ENCODE measurements at regions not wholly inside any gene's neighbourhood (a gene's known extent, or its start where the extent isn't known, plus 50 kb on each side); places are given as distances from the start of the nearest gene placed in this dataset.
A peak's percentile ranks its signal among the peaks of the same experiment; 100 is the strongest.

DNA sequence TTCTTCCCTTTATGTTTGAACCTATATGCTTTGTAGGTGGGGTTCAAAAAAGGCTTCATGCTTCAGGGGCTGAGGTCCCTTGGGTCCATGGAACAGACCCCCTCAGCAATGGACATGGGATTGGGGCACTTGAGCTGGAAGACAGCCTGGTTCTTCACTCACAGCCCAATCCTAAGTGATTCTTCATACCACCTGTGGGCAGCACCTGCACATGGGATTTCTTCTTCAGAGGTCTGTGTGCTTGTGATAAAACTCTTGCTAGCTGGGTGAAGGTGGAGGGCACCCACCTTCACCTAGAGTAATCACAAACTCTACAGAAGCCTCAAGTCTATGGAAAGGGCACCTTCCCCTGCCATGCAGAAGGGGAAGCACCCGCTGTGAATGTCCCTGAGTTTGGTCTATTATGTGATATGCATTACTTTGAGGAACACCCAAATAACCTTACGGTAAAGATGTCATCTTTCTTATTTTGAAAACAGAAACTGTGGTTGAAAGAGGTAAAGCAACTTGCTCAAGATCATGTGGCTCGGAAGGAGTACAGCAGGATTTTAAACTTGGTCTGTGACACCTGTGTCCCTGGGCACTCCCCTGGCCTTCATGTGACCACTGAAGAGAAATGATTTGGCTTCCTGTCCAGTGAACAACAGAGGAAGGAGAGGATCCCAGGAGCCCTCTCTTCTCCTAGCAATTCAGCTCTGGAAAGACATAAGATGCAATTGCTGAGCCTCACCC is 469.5 kb upstream of the ZMIZ1 start:
- ATAC-seq (ENCODE audit: low FRiP score in 2 of 2) (no peak), DNase-seq (no peak)
- 75 to 88% methylated on average over 3 of the region's 3 CpGs for WGBS, 2 donors
- Histone ChIP-seq H3K27ac (no peak overlapping the region), H3K9me3 (no peaks in the 10 kb centered on the region), H3K27me3 (no peaks in the 10 kb centered on the region), H3K36me3 (no peaks in the 10 kb centered on the region), H3K4me1 (no peaks in the 10 kb centered on the region), H3K4me3 (no peak overlapping the region)
- no peak for TF ChIP-seq EP300 (IDR thresholded peaks at IDR 0.05)

DNA sequence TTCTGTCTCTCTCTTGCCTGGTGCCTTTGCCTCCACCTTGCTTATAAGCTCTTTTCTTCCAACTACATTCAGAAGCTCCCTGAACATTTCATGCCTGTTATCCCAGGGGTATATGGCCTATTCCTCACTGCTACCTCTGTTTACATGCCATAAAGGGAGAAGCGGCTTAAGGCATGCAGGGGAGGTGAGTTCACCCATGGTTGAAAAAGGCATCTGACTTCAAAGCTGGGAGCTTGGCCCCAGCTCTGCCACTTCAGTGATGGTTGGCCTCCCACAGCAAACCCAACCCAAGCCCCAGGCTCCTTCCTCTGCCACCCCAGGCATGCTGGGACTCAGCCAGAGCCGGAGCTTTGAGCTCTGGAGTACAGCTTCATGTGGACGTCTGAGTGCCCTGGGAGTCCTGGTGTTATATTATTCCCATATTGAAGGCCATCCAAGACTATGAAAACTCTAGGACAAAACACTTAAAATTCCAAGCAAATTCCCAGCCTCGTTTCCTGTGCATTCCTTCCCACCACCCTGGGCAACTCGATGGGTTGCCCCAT is 468.6 kb upstream of the ZMIZ1 start:
- ATAC-seq (ENCODE audit: low FRiP score in 2 of 2): no peak
- TF ChIP-seq POLR2AphosphoS5 (IDR thresholded peaks at IDR 0.05) (no peak), POLR2A (IDR thresholded peaks at IDR 0.05) (no peak), EP300 (IDR thresholded peaks at IDR 0.05) (no peak)
- TF ChIP-seq, protein P1, sequence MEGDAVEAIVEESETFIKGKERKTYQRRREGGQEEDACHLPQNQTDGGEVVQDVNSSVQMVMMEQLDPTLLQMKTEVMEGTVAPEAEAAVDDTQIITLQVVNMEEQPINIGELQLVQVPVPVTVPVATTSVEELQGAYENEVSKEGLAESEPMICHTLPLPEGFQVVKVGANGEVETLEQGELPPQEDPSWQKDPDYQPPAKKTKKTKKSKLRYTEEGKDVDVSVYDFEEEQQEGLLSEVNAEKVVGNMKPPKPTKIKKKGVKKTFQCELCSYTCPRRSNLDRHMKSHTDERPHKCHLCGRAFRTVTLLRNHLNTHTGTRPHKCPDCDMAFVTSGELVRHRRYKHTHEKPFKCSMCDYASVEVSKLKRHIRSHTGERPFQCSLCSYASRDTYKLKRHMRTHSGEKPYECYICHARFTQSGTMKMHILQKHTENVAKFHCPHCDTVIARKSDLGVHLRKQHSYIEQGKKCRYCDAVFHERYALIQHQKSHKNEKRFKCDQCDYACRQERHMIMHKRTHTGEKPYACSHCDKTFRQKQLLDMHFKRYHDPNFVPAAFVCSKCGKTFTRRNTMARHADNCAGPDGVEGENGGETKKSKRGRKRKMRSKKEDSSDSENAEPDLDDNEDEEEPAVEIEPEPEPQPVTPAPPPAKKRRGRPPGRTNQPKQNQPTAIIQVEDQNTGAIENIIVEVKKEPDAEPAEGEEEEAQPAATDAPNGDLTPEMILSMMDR (IDR thresholded peaks at IDR 0.05): no peak
- no peak overlapping the region for H3K27ac ChIP-seq
- no peaks in the 10 kb centered on the region for H3K9me3 ChIP-seq
- no peaks in the 10 kb centered on the region for H3K36me3 ChIP-seq
- no peaks in the 10 kb centered on the region for H3K4me1 ChIP-seq
- no peaks in the 10 kb centered on the region for H3K27me3 ChIP-seq
- DNase-seq: no peak
- H3K4me3 ChIP-seq: no peak overlapping the region
- 59 to 71% methylated on average over 3 to 5 of the region's 5 CpGs for WGBS, 2 donors

DNA sequence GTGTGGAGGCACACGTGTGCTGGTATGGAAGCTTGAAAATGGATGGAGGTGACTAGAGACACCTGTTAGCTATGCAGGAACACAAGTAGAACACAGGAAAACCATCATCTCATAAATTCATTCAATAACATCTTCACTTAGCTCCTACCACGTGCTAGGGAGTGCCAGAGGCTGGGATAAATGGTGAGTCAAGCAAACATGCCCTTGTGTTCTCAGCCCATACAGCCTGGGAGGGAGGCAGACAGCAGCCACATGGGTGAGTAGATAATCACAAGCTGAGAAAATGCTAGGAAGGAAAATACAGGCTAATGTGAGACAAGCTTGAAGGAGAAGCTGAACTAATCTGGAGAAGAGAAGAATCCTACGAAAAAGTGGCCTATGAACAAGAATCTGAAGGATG is 468.0 kb upstream of the ZMIZ1 start:
- no peaks in the 10 kb centered on the region for H3K36me3 ChIP-seq
- H3K4me1 ChIP-seq: no peaks in the 10 kb centered on the region
- no peaks in the 10 kb centered on the region for H3K27me3 ChIP-seq
- DNase-seq (no peak), ATAC-seq (ENCODE audit: low FRiP score in 2 of 2) (no peak)
- no peak overlapping the region for H3K27ac ChIP-seq
- TF ChIP-seq EP300 (IDR thresholded peaks at IDR 0.05) (no peak), POLR2AphosphoS5 (IDR thresholded peaks at IDR 0.05) (no peak), POLR2A (IDR thresholded peaks at IDR 0.05) (no peak)
- TF ChIP-seq, protein P1 (IDR thresholded peaks at IDR 0.05): no peak
- H3K4me3 ChIP-seq: no peak overlapping the region
- WGBS, 2 donors: 88 to 91% methylated on average over 3 of the region's 3 CpGs
- H3K9me3 ChIP-seq: no peaks in the 10 kb centered on the region

DNA sequence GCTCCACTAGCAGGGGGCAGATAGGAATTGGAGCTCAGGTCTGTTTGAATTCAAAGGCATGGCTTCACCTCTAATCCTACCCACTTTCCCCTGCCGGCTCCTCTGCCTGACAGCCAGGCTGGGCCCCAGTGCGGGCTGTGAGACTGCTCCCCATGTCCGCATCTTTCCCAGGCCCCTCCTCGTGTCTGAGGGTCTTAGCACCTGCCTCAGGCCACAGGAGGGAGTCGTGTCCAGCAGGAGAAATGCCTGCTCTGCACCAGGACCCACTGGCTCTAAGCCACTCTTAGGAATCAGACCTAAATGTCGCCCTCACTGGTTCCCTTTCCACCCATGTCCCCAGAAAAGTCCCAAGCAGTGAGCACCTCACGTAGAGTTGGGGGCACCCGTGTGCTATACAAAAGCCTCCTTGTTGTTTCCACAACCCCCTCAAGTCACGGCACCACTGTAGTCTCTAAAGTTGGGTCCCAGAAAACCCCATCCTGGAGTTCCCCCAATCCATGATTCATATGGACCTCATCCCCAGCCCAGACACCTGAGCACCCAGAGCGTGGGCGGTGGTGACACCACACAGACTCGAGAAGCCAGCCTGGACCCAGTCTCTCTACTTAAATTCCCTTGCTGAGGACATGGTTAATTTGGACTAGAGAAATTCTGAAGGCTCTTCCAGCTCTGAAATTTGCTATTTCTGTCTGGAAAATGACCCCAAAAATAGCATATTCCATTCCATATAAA is 466.4 kb upstream of the ZMIZ1 start:
- H3K4me1 ChIP-seq: no peaks in the 10 kb centered on the region
- no peaks in the 10 kb centered on the region for H3K36me3 ChIP-seq
- ATAC-seq (ENCODE audit: low FRiP score in 2 of 2) (no peak), DNase-seq (peak in 1 of 2 donors; percentile 24)
- no peak overlapping the region for H3K4me3 ChIP-seq
- TF ChIP-seq POLR2A (IDR thresholded peaks at IDR 0.05) (no peak), EP300 (IDR thresholded peaks at IDR 0.05) (no peak), POLR2AphosphoS5 (IDR thresholded peaks at IDR 0.05) (no peak)
- TF ChIP-seq, protein P1 (IDR thresholded peaks at IDR 0.05): no peak
- 87 to 92% methylated on average over 11 to 12 of the region's 12 CpGs for WGBS, 2 donors
- no peaks in the 10 kb centered on the region for H3K27me3 ChIP-seq
- no peaks in the 10 kb centered on the region for H3K9me3 ChIP-seq
- peak overlapping the region in 1 of 4 donors; percentile 8 for H3K27ac ChIP-seq

DNA sequence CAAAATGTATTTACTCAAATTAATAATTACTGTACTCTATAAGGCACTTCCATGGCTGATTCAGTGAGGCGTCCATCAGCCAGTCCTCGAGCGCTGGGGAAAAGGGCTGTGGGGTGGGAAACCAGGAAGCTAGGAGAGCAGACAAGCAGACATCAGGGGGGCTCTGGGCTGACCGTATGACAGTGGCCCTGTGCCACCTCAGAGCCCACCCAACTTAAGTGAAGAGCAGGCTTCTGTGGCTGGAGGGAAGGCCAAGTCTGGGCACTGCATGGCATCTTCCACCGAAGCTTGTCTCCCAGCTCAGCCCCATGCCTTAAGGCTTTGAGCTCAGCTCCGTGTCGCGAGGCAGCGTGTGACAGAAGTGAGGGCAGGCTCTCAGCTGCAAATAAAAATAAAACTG is 464.5 kb upstream of the ZMIZ1 start:
- no peak overlapping the region for H3K27ac ChIP-seq
- H3K4me3 ChIP-seq: no peak overlapping the region
- no peaks in the 10 kb centered on the region for H3K27me3 ChIP-seq
- no peak for ATAC-seq (ENCODE audit: low FRiP score in 2 of 2)
- DNase-seq: no peak
- peaks cover 0 to 8% (median 3%) of the 10 kb centered on the region in 4 donors for H3K9me3 ChIP-seq
- 85 to 94% methylated on average over 8 to 9 of the region's 9 CpGs for WGBS, 2 donors
- H3K36me3 ChIP-seq: no peaks in the 10 kb centered on the region
- H3K4me1 ChIP-seq: no peaks in the 10 kb centered on the region
- TF ChIP-seq POLR2AphosphoS5 (IDR thresholded peaks at IDR 0.05) (no peak), POLR2A (IDR thresholded peaks at IDR 0.05) (no peak)
